H1 (cell line): ENCODE measurements at regions not wholly inside any gene's neighbourhood (a gene's known extent, or its start where the extent isn't known, plus 50 kb on each side); places are given as distances from the start of the nearest gene placed in this dataset.

Experiments
- CTCF ChIA-PET: fragments of 300-600 bp; sonication (Branson Sonifier 250); formaldehyde crosslinking; loops from one replicate; lab custom pipeline; 2021; ENCODE audit not compliant: partially characterized antibody; lab: Charles Lee
- POLR2A ChIA-PET: fragments of 300-600 bp; sonication (Branson Sonifier 250); formaldehyde crosslinking; loops from one replicate; lab custom pipeline; 2021; ENCODE audit warnings: inconsistent platforms; ENCODE audit not compliant: partially characterized antibody; lab: Charles Lee
- DNase-seq, 2 experiments: peaks; one replicate each; pipeline versions ENCODE4 v3.0.0 to v3.0.0-alpha.2; 2010 to 2022; ENCODE audit warnings: low spot score in 2 of 2, low read depth in 1 of 2, mixed read lengths in 1 of 2
- FAIRE-seq: peaks from 2 replicates; lab custom pipeline; 2011; peaks lifted over from hg19 to GRCh38; lab: Jason Lieb, UNC
- H2AFZ ChIP-seq: 2 replicates; pipeline ENCODE4 v1.8.1; 2012; ENCODE audit warnings: low read length, inconsistent platforms
- H2AK5ac ChIP-seq: 2 replicates; pipeline ENCODE4 v1.6.1; 2013; ENCODE audit warnings: low read depth, low read length
- H2BK120ac ChIP-seq: replicated peaks from 2 replicates; pipeline ENCODE3; 2013; ENCODE audit warnings: low read depth, low read length, inconsistent platforms
- H2BK12ac ChIP-seq: 2 replicates; pipeline ENCODE4 v1.6.1; 2013; ENCODE audit warnings: low read depth, low read length
- H2BK15ac ChIP-seq: 2 replicates; pipeline ENCODE4 v1.6.1; 2013; ENCODE audit warnings: low read length
- H2BK20ac ChIP-seq: 2 replicates; pipeline ENCODE4 v1.6.1; 2013; ENCODE audit warnings: low read length
- H2BK5ac ChIP-seq: 2 replicates; pipeline ENCODE4 v1.6.1; 2013; ENCODE audit warnings: low read depth, low read length
- H3K14ac ChIP-seq: 2 replicates; pipeline ENCODE4 v1.6.1; 2013; ENCODE audit warnings: inconsistent platforms; ENCODE audit not compliant: insufficient read length
- H3K18ac ChIP-seq: 2 replicates; pipeline ENCODE4 v1.6.1; 2013; ENCODE audit warnings: low read length; ENCODE audit errors: extremely low read depth
- H3K23ac ChIP-seq: 2 replicates; pipeline ENCODE4 v1.6.1; 2013; ENCODE audit warnings: inconsistent platforms; ENCODE audit not compliant: insufficient read length
- H3K23me2 ChIP-seq: 2 replicates; pipeline ENCODE4 v1.6.1; 2013; ENCODE audit warnings: low read depth, low read length
- H3K27ac ChIP-seq: 2 replicates; pipeline ENCODE4 v1.6.1; 2011; ENCODE audit warnings: low read depth, low read length, inconsistent platforms
- H3K27me3 ChIP-seq, 4 experiments: replicated peaks in 1 of 4; 1 replicate in 1 of 4; 2 replicates in 3 of 4; pipeline versions ENCODE4 v1.6.1 to v1.8.1; 2011 to 2013; ENCODE audit warnings: low read length in 3 of 4, mild to moderate bottlenecking in 3 of 4, inconsistent platforms in 2 of 4, mixed read lengths in 2 of 4, moderate library complexity in 1 of 4; ENCODE audit not compliant: control insufficient read depth in 3 of 4, insufficient read depth in 3 of 4; ENCODE audit errors: extremely low read depth in 1 of 4
- H3K36me3 ChIP-seq, 4 experiments: 2 replicates each; pipeline versions ENCODE4 v1.6.1 to v1.8.1; 2011 to 2013; ENCODE audit warnings: mild to moderate bottlenecking in 4 of 4, low read length in 3 of 4, moderate library complexity in 2 of 4, control low read depth in 1 of 4, inconsistent platforms in 1 of 4; ENCODE audit not compliant: insufficient read depth in 4 of 4, control insufficient read depth in 2 of 4
- H3K4ac ChIP-seq: replicated peaks from 2 replicates; pipeline ENCODE3; 2013; ENCODE audit warnings: low read length, low read depth, mixed read lengths, inconsistent platforms; ENCODE audit not compliant: insufficient read length
- H3K4me1 ChIP-seq, 4 experiments: replicated peaks in 1 of 4; 1 replicate in 1 of 4; 2 replicates in 3 of 4; pipeline versions ENCODE4 v1.6.1 to v1.8.1; 2011 to 2013; ENCODE audit warnings: low read length in 3 of 4, inconsistent platforms in 2 of 4, mixed read lengths in 1 of 4; ENCODE audit not compliant: insufficient read depth in 4 of 4, control insufficient read depth in 3 of 4
- H3K4me2 ChIP-seq, 2 experiments: 2 replicates each; pipeline versions ENCODE4 v1.6.1 to v1.8.1; 2011 to 2013; ENCODE audit warnings: low read depth in 2 of 2, low read length in 2 of 2, control low read depth in 1 of 2, inconsistent platforms in 1 of 2, mild to moderate bottlenecking in 1 of 2; ENCODE audit not compliant: insufficient read depth in 1 of 2
- H3K4me3 ChIP-seq, 4 experiments: fragments of 200-600, 300-600 bp in 1 of 4; sonication (generic), shearing (Covaris generic), sonication (Bioruptor Twin) in 1 of 4; 2 replicates each; pipeline versions ENCODE4 v1.5.1 to v1.8.1; 2011 to 2016; ENCODE audit warnings: low read length in 4 of 4, low read depth in 3 of 4, control low read depth in 2 of 4, inconsistent platforms in 2 of 4, mild to moderate bottlenecking in 2 of 4, mixed read lengths in 1 of 4, moderate library complexity in 1 of 4; ENCODE audit not compliant: insufficient read depth in 2 of 4; ENCODE audit errors: extremely low read depth in 1 of 4
- H3K56ac ChIP-seq: replicated peaks from 2 replicates; pipeline ENCODE3; 2013; ENCODE audit warnings: low read depth, mild to moderate bottlenecking, mixed read lengths, low read length, inconsistent platforms; ENCODE audit not compliant: insufficient read length
- H3K79me1 ChIP-seq: 2 replicates; pipeline ENCODE4 v1.6.1; 2013; ENCODE audit warnings: low read depth, low read length, control low read depth
- H3K79me2 ChIP-seq, 2 experiments: 2 replicates each; pipeline versions ENCODE4 v1.6.1 to v1.8.1; 2012 to 2013; ENCODE audit warnings: low read length in 2 of 2, mild to moderate bottlenecking in 2 of 2, inconsistent platforms in 1 of 2; ENCODE audit not compliant: insufficient read depth in 2 of 2, control insufficient read depth in 1 of 2
- H3K9ac ChIP-seq, 4 experiments: replicated peaks in 1 of 4; 1 replicate in 1 of 4; 2 replicates in 3 of 4; pipeline versions ENCODE4 v1.6.1 to v1.8.1; 2011 to 2013; ENCODE audit warnings: low read depth in 3 of 4, low read length in 3 of 4, control low read depth in 2 of 4, mild to moderate bottlenecking in 2 of 4, moderate library complexity in 2 of 4, inconsistent platforms in 1 of 4; ENCODE audit errors: extremely low read depth in 1 of 4
- H3K9me3 ChIP-seq, 2 experiments: 2 replicates each; pipeline versions ENCODE4 v1.6.1 to v1.8.1; 2012 to 2013; ENCODE audit warnings: mild to moderate bottlenecking in 2 of 2, moderate library complexity in 2 of 2, control low read depth in 1 of 2, inconsistent platforms in 1 of 2, low read depth in 1 of 2, low read length in 1 of 2, mixed read lengths in 1 of 2; ENCODE audit not compliant: insufficient read depth in 2 of 2
- H4K20me1 ChIP-seq, 2 experiments: replicated peaks in 1 of 2; 2 replicates each; pipeline versions ENCODE3 to v1.8.1; 2011 to 2013; ENCODE audit warnings: inconsistent platforms in 2 of 2, low read length in 2 of 2, mild to moderate bottlenecking in 1 of 2; ENCODE audit not compliant: insufficient read depth in 2 of 2, control insufficient read depth in 1 of 2
- H4K5ac ChIP-seq: 2 replicates; pipeline ENCODE4 v1.6.1; 2013; ENCODE audit warnings: low read length, low read depth, mixed read lengths, inconsistent platforms; ENCODE audit not compliant: insufficient read length
- H4K8ac ChIP-seq: 2 replicates; pipeline ENCODE4 v1.8.0; 2013; ENCODE audit warnings: mild to moderate bottlenecking, moderate library complexity, low read length, inconsistent platforms; ENCODE audit not compliant: insufficient read depth; ENCODE audit errors: extremely low read depth
- H4K91ac ChIP-seq: replicated peaks from 2 replicates; pipeline ENCODE3; 2013; ENCODE audit warnings: low read length, mixed read lengths, inconsistent platforms; ENCODE audit not compliant: insufficient read length
- ASH2L ChIP-seq: fragments of 200-600, 300-600 bp; sonication (generic); IDR thresholded peaks from one replicate; pipeline ENCODE4 v1.7.1; 2017; ENCODE audit warnings: low read length
- CBX5 ChIP-seq: fragments of 300-800, 300-1000 bp; sonication (generic); IDR thresholded peaks from 2 replicates; pipeline ENCODE4 v1.7.1; 2016; ENCODE audit warnings: antibody characterized with exemption, low read length, low read depth
- EP300 ChIP-seq, 2 experiments: IDR thresholded peaks; 1 replicate in 1 of 2; 2 replicates in 1 of 2; pipeline ENCODE4 v1.6.1; 2011 to 2012; ENCODE audit warnings: low read depth in 2 of 2, low read length in 2 of 2, mild to moderate bottlenecking in 2 of 2, borderline replicate concordance in 1 of 2, inconsistent platforms in 1 of 2, moderate library complexity in 1 of 2
- JUN ChIP-seq: IDR thresholded peaks from 2 replicates; pipeline ENCODE4 v1.6.1; 2011; ENCODE audit warnings: low read depth, mild to moderate bottlenecking, improper control_type of control experiment, low read length
- JUND ChIP-seq: IDR thresholded peaks from 2 replicates; pipeline ENCODE4 v1.6.1; 2011; ENCODE audit warnings: mild to moderate bottlenecking, improper control_type of control experiment, low read length
- KDM4A ChIP-seq: IDR thresholded peaks from one replicate; pipeline ENCODE4 v1.7.1; 2012; ENCODE audit warnings: low read depth, mild to moderate bottlenecking, moderate library complexity, low read length, inconsistent platforms; ENCODE audit not compliant: severe bottlenecking
- RAD21 ChIP-seq, 2 experiments: IDR thresholded peaks in 1 of 2; conservative IDR thresholded peaks in 1 of 2; 2 replicates each; pipeline ENCODE4 v1.6.1; 2011; ENCODE audit warnings: low read depth in 2 of 2, low read length in 2 of 2, improper control_type of control experiment in 1 of 2, inconsistent platforms in 1 of 2, mild to moderate bottlenecking in 1 of 2, moderate library complexity in 1 of 2
- SIN3A ChIP-seq, 2 experiments: IDR thresholded peaks in 1 of 2; conservative IDR thresholded peaks in 1 of 2; 2 replicates each; pipeline ENCODE4 v1.6.1; 2011 to 2012; ENCODE audit warnings: low read length in 2 of 2, improper control_type of control experiment in 1 of 2, low read depth in 1 of 2, mild to moderate bottlenecking in 1 of 2
- SP1 ChIP-seq: IDR thresholded peaks from 2 replicates; pipeline ENCODE4 v1.6.1; 2011; ENCODE audit warnings: low read depth, low read length
- SUZ12 ChIP-seq: fragments of 200-600 bp; sonication (generic); IDR thresholded peaks from 2 replicates; pipeline ENCODE4 v1.6.1; 2012; ENCODE audit warnings: mild to moderate bottlenecking, inconsistent platforms, low read length, moderate library complexity, mixed read lengths
- TAF7 ChIP-seq: optimal IDR thresholded peaks from 2 replicates; pipeline ENCODE3; 2011; ENCODE audit warnings: low read depth, mild to moderate bottlenecking, inconsistent platforms, low read length, moderate library complexity, borderline replicate concordance
- TCF12 ChIP-seq: IDR thresholded peaks from 2 replicates; pipeline ENCODE4 v1.6.1; 2011; ENCODE audit warnings: low read depth, mild to moderate bottlenecking, low read length
- ZNF274 ChIP-seq: IDR thresholded peaks from 2 replicates; pipeline ENCODE4 v1.7.0; 2012; ENCODE audit warnings: low read length, borderline replicate concordance; ENCODE audit errors: extremely low read depth
- WGBS, 2 experiments: shearing (Covaris generic) in 1 of 2; methylation state at CpG; one replicate each; pipeline versions ENCODE4 v1.1.6 to v1.1.7; 2013 to 2015; ENCODE audit warnings: low lambda C conversion rate in 2 of 2, mixed read lengths in 2 of 2, inconsistent platforms in 1 of 2, low coverage in 1 of 2, missing lambda C conversion rate in 1 of 2; ENCODE audit not compliant: insufficient replicate concordance in 2 of 2, insufficient coverage in 1 of 2, insufficient read length in 1 of 2; ENCODE audit errors: extremely low coverage in 1 of 2, missing lambda C conversion rate in 1 of 2; 5-methylcytosine and 5-hydroxymethylcytosine counted together

GRCh38 chr12:78290606-78291345 lies 460.1 kb downstream of the NAV3 start:
- Histone ChIP-seq H2BK5ac (no peak overlapping the region), H4K8ac (no peak overlapping the region), H4K91ac (no peak overlapping the region), H4K5ac (no peak overlapping the region), H3K27ac (no peak overlapping the region), H3K18ac (no peak overlapping the region), H2BK120ac (no peak overlapping the region), H3K9ac (no peak overlapping the region), H3K23me2 (no peaks in the 10 kb centered on the region), H2BK12ac (no peak overlapping the region), H3K79me2 (no peaks in the 10 kb centered on the region), H3K4me2 (no peak overlapping the region), H2BK15ac (no peak overlapping the region), H3K27me3 (no peaks in the 10 kb centered on the region), H3K36me3 (no peaks in the 10 kb centered on the region), H3K14ac (no peak overlapping the region), H3K23ac (no peak overlapping the region), H2AK5ac (no peak overlapping the region), H3K4me1 (peaks cover 0 to 3% (median 0%) of the 10 kb centered on the region in 4 experiments; a peak in 1 of 7 replicates), H3K9me3 (no peaks in the 10 kb centered on the region), H3K79me1 (no peaks in the 10 kb centered on the region), H3K56ac (no peak overlapping the region), H3K4me3 (no peak overlapping the region), H2AFZ (no peak overlapping the region), H2BK20ac (no peak overlapping the region), H4K20me1 (no peaks in the 10 kb centered on the region), H3K4ac (no peak overlapping the region)
- POLR2A ChIA-PET = interaction anchor here (0.6 kb wide), 1 partner anchor 203 kb away, joined by 3 read pairs; no protein-coding TSS in a partner anchor
- no peak for FAIRE-seq
- 91% methylated on average over 5 of the region's 5 CpGs; no CpG with 5 or more reads in 1 of the 2 experiments for WGBS, 2 experiments
- no peak for DNase-seq
- CTCF ChIA-PET = interaction anchor here (1.1 kb wide), 1 partner anchor 10 kb away, joined by 3 read pairs; no protein-coding TSS in a partner anchor
- TF ChIP-seq KDM4A (no peak), JUN (no peak), SP1 (no peak), ZNF274 (no peak), SUZ12 (no peak), EP300 (IDR thresholded peaks at IDR 0.05; ENCODE audit: borderline replicate concordance in 1 of 2, low read depth in 2 of 2, low read length in 2 of 2) (no peak), CBX5 (no peak), TAF7 (no peak), SIN3A (conservative IDR thresholded peaks at IDR 0.05 in 1 of 2, IDR thresholded peaks at IDR 0.05 in 1 of 2; ENCODE audit: low read depth in 1 of 2, low read length in 2 of 2) (no peak), JUND (no peak), TCF12 (no peak), ASH2L (no peak), RAD21 (IDR thresholded peaks at IDR 0.05 in 1 of 2, conservative IDR thresholded peaks at IDR 0.05 in 1 of 2; ENCODE audit: low read depth in 2 of 2, low read length in 2 of 2) (no peak)
